ENCODE measurements at regions not wholly inside any gene's neighbourhood (a gene's known extent, or its start where the extent isn't known, plus 50 kb on each side); places are given as distances from the start of the nearest gene placed in this dataset.
"Not testable (repeated sequence)": the region's sequence is repeated elsewhere in the genome, so short reads cannot be mapped to it uniquely, and the experiment has no call there.

DNA sequence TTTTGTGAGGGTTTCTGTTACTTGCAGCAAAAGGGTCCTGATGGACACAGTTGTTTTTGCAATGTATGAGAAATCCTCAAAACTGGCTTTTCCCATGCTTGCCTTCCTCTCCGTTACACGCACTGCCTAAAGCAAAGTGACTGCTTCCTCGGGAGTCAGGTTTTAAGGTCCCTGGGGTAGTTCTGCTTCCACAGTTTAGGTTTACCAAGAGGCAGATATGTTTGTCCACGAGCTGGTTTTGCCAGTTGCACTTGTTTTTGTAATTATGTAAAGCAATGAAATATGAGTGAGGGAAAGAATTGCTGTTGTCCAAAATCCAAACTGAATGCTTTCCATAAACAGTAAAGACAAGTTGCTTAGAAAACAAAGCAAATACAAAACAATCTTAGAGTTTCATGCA lies 290.7 kb upstream of the AMIGO2 start:
- DNase-seq (ENCODE audit: low read depth): no peak

DNA sequence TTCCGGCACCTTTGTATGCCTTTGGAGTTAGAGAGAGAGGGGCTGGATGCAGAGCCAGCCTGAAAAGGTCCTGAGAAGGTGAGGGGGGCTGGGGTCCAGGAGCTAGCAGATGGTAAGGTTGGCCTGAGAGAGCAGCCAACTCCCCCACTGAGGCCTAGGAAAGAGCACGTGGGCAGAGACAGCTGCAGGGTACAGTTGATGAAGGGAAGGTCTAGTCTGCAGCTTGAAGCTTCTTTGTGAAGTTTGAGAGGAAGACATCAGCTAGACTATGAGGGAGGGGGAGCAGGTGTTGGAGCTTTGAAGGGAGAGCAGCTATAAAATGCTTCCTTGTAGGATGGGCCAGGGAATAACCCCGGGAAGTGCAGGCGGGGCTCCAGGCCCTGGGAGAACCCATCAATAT lies 289.3 kb upstream of the AMIGO2 start:
- no peak for DNase-seq (ENCODE audit: low read depth)

DNA sequence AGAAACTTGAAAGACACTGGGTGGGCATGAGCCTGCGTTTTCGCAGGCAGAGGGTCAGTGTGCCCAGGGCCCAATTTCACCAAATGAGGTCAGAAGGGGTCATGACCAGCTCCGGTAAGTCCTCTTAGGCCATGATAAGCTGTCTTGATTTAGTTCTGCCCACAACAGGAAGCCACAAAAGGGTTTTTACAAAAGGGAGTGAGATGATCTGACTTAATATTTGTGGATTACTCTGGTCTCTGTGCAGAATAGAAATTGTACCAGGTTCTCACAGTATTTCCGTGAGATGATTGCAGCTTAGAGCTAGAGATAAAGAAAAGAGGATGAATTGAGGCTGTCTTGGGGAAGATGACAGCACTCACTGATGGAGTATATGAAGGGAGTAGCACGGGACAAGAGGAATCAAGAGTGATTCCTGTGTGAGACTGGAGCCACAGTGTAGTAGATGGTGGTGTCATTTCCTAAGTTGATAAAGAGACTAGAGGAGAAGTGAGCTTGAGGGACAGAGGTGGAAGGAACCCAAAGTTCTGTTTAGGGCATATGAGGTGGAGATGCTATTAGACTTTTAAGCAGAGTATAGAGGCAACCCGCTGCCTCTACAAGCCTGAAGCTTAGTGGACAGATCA lies 288.3 kb upstream of the AMIGO2 start:
- DNase-seq (ENCODE audit: low read depth): no peak

- DNase-seq (ENCODE audit: low read depth): no peak
Observed at GRCh38 chr12:47366579-47366978, 286.8 kb upstream of the AMIGO2 start.

DNA sequence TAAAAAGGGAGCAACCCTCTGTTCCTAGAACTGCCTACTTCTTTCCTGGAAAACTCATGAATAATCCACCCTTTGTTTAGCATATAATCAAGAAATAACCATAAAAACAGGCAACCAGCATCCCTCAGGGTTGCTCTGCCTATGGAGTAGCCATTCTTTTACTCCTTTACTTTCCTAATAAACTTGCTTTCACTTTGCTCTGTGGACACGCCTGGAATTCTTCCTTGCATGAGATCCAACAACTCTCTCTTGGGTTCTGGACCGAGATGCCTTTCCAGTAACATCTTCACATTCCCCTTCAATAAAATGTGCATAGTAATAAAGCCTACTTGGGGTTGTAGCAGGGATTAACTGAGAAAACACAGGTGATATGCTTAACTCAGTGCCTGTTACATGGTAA lies 286.4 kb upstream of the AMIGO2 start:
- DNase-seq (ENCODE audit: low read depth): no peak

- DNase-seq (ENCODE audit: low read depth): not testable (repeated sequence)
Observed at GRCh38 chr12:47365443-47366076, 285.8 kb upstream of the AMIGO2 start.

DNA sequence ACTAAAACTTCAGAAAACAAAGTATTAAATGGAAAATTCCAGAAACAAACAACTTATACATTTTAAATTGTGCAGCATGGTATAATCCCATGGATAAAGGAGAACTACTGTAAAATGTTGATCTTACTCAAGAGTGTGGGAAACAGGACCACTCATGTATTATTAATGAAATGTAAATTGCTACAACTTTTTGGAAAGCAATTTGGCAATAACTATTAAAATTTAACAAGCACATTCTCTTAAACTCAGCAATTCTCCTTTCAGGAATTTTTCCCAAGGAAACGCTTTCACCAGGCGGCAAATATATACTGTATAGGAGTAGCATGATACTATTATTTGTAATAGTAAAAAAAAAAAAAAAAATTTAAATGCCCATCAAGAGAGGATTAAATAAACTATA lies 284.5 kb upstream of the AMIGO2 start:
- DNase-seq (ENCODE audit: low read depth): no peak

DNA sequence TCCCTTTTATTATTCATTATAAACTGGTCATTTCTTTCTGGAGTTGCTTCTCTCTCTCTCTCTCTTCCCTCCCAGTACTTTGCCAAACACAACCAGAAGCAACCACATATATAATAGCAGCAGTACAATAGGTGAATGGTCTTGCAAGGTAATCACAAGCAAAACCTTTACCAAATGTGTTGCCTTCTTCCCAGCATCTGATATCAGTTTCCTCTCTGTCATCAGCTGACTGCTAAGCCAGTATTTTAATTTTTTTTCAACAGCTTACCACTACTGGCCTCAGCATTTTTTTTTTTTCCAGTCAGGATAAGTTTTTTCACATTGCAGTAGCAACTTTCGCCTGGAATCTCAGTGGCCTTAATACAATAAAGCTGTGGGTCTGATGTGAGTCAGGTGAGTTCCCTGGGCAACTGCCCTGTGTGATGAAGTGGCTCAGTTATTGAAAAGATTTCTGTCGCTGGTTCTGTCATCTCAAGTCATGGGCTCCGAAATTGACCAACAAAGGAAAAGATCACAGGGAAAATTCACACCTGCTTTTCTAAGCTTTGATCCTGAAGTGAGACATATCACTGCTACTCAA lies 282.5 kb upstream of the AMIGO2 start:
- no peak for DNase-seq (ENCODE audit: low read depth)

- no peak for DNase-seq (ENCODE audit: low read depth)
Observed at GRCh38 chr12:47361389-47362021, 281.7 kb upstream of the AMIGO2 start.

GRCh38 chr12:47360771-47361388 lies 281.1 kb upstream of the AMIGO2 start:
- DNase-seq (ENCODE audit: low read depth): peak; percentile 58

- no peak for DNase-seq (ENCODE audit: low read depth)
Observed at GRCh38 chr12:47360093-47360480, 280.3 kb upstream of the AMIGO2 start.

- no peak for DNase-seq (ENCODE audit: low read depth)
Observed at GRCh38 chr12:47359310-47360092, 279.7 kb upstream of the AMIGO2 start.

DNA sequence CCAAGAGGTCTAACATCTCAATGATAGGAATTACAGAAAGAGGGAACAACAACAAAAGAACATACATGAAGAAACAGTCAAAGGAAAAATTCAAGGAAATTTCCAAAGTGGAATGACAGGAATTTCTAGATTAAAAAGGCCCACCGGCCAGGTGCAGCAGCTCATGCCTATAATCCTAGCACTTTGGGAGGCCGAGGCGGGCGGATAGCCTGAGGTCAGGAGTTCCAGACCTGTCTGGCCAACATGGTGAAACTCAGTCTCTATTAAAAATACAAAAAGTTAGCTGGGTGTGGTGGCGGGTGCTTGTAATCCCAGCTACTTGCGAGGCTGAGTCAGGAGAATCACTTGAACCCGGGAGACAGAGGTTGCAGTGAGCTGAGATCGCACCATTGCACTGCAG lies 277.2 kb upstream of the AMIGO2 start:
- not testable (repeated sequence) for DNase-seq (ENCODE audit: low read depth)

- no peak for DNase-seq (ENCODE audit: low read depth)
Observed at GRCh38 chr12:47356129-47356700, 276.5 kb upstream of the AMIGO2 start.

DNA sequence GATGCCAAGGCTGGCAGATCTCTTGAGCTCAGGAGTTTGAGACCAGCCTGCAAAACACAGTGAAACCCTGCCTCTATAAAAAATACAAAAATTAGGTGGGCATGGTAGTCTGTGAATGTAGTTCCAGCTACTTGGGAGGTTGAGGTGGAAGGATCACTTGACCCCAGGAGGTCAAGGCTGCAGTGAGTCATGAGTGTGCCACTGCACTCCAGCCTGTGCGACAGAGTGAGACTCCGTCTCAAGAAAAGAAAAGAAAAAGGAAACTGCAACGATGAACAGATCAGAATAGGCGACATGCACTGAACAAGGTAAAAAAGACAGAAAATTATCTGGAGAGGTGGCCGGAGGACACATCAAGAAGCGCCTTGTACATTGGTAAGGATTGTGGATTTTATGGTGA lies 273.7 kb upstream of the AMIGO2 start:
- DNase-seq (ENCODE audit: low read depth): no peak

GRCh38 chr12:47352067-47352466 lies 272.3 kb upstream of the AMIGO2 start:
- no peak for DNase-seq (ENCODE audit: low read depth)

DNA sequence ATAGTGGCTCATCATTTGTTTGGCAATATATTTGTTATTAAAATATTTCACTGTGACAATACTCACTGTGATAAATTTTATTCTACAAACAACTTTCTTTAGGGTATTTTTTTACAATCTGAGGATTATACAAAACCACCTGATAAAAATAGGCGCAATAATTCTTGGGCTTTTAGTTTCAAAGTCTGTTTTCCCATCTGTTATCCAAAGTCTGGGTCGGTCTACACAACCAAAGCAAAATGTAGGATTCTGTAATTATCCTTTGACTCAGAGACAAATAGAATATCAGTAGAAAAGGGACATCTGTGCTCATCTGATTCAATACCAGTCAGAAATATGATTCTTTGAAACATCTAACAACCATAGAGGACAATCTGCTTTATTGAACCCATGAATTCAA lies 271.8 kb upstream of the AMIGO2 start:
- DNase-seq (ENCODE audit: low read depth): no peak

DNA sequence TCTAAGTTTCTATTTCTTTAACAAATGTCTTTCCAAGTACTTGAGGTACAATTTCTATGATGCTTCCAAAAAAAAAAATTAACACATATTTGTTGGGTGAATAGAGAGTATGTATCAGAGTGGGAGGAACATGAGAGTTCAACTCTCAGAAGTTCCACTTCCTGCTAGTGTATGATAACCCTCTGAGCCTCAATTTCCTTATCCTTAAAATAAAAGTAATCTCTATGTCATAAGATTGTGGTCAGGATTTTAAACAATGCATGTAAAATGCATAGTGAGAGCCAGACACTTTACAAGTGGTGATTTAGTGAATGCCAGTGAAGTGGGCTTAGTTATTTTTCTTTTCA lies 270.3 kb upstream of the AMIGO2 start:
- no peak for DNase-seq (ENCODE audit: low read depth)

- DNase-seq (ENCODE audit: low read depth): no peak
Observed at GRCh38 chr12:47349137-47350061, 269.6 kb upstream of the AMIGO2 start.

- DNase-seq (ENCODE audit: low read depth): no peak
Observed at GRCh38 chr12:47348206-47348605, 268.4 kb upstream of the AMIGO2 start.

Measured in CMK (cell line).